HS-27A (cell line): ENCODE measurements at regions not wholly inside any gene's neighbourhood (a gene's known extent, or its start where the extent isn't known, plus 50 kb on each side); places are given as distances from the start of the nearest gene placed in this dataset.

Source experiments
- DNase-seq: peaks from one replicate; pipeline ENCODE4 v3.0.0-alpha.2; 2012; ENCODE audit warnings: low read depth, missing footprints

DNA sequence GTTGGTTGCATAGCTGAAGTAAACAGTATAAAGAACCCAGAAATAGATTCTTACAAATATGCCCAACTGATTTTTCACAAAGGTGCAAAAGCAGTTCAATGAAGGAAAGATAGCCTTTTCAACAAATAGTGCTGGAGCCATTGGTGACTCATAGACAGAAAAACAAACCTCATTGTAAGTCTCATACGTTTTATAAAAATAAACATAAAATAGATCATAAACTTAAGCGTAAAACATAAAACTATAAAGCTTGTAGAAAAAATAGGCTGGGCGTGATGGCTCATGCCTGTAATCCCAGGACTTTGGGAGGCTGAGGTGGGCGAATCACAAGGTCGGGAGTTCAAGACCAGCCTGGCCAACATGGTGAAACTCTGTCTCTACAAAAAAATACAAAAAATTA lies 318.8 kb upstream of the IGFBP3 start:
- no peak for DNase-seq

DNA sequence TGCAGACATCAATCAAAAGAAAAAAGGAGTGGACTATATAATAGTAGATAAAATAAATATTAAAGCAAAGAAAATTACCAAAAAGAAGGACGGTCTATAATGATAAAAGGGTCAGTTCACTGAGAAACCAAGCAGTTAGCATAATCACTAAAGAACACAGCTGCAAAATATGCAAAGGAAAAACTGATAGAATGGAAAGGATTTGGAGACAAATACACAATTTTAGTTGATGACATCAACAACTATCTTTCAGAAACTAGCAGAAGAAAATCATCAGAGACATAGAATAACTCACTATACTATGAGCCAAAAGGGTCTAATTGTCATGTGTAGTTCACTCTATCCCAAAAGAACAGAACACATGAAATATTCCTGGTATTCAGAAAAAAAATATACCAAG lies 316.4 kb upstream of the IGFBP3 start:
- no peak for DNase-seq

DNA sequence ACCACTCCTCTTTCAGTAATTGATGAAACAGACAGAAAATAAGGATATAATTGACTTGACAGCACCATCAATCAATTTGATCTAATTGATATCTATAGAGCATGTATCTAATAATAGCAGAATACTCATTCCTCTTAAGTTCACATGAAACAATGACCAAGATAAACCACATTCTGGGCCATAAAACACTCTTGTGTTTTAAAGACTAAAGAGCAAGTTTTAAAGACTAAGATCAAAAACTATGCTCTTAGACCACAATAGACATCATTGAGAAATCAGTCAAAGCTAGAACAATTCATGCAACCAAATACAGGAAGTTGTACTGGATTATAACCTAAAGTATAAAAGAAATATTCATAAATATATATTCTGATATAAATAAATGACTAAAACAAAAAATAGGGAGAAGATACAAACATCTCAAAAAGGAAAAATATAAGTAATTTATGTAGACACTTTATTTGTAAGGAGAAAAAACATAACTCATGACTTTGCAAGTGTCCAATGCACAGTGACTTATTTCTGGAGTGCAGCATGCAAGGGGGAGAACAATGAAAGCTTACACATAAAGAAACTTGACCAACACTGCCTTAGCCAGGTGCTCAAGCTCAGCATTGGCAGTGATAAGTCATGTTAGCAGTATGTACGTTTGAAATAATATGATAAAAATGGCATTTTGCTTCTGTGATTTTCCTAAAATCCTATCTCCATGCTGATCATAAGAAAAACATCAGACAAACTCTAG lies 312.7 kb upstream of the IGFBP3 start:
- no peak for DNase-seq

DNA sequence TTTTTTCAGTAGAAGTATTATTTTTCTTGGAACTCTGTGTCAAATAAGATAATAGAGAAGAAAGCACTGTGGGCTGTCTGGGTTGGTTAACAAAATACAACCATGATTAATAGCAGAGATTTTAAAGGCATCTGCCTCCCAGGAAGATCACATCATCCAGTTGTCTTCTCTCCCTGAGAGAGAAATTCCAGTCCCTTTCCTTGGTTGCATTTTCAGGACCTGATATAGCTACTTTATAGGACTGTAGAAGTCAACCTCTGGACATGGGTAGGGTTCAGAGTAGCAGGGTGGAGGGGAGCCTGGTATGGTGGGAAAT lies 309.9 kb upstream of the IGFBP3 start:
- DNase-seq, result no peak

DNA sequence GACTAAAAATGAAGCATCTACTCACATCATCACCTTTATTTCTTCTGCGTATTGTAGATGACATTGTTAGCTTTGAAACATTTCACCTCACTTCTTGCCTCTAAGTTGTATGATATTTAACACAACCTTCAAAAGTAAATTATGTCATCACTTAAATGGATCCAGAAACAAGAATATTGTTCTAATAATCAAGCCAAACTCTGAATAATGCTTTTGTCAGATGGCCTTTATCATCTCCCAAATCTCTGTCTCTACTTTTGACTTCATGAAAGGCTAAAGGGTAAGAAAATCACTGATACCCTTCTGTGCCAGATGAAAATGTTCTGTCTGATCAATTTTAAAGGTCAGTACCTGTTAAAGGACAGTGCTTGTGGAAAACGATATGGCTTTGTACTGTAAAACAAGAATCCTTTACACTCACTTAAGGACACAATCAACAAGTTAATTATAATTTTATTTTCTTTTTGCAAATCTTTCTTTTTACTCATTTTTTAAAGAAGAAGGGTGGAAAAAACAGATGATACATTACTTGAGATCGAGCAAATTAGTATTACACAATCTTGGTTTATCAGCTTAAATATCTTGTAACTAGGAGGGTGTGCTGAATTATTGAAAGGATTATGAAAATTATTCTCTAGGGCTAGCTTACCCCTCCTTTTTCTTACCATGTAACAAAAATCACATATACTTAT lies 309.4 kb upstream of the IGFBP3 start:
- DNase-seq, result no peak

DNA sequence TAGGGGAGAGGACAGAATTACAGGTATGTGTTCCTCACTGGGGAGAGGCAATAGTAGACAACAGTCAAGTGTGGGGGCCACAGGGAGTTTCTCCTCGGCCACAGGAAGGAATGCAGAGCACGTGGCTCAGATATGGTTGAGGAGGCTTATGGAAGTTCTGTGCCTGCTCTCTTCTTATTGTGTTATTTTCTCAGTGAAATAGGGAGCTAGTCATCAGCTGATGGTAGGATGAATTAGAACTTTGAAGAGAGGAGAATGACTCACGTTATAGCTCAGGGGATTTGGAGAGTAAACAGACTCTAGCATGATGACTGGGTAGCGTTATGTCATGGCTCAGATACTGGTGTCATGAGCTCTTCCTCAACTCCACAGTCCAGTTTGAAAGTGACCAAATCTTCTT lies 308.3 kb upstream of the IGFBP3 start:
- DNase-seq, result peak; percentile 29

DNA sequence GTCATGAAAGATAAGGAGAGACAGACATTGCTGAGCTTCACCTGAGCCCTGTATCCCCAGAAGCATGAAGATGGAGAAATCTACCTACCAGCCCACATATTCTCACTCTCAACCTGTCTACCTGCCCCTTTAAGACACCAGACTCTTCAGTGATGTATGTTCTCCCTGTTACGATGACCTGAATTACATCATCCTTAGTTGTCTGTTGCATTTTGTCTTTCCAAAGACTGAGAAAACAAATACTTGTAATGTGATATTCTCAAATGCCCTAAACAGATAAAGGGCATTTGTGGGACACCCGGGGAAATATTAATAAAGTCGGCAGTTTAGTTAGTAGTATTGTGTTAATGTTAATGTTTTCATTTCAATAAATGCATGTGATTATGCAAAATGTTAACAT lies 305.8 kb upstream of the IGFBP3 start:
- no peak for DNase-seq

DNA sequence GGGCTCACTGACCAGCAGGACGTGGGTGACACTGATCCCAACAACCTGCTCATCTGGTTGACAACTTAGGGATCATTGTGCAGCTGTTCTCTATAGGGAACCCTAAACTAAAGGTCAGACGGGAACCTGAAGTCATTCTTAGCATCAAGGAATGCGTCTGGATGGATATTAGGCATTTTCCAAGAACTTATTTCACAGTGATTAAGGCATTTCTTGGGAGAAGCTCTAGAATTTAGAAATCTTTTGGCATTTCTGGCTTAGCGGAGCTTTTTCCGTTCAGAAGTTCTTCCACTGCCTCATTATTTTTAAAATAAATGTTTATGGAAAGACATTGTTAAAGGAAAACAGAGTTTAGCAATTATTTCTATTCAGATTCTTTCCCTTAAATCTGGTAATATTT lies 303.3 kb upstream of the IGFBP3 start:
- DNase-seq, result no peak

DNA sequence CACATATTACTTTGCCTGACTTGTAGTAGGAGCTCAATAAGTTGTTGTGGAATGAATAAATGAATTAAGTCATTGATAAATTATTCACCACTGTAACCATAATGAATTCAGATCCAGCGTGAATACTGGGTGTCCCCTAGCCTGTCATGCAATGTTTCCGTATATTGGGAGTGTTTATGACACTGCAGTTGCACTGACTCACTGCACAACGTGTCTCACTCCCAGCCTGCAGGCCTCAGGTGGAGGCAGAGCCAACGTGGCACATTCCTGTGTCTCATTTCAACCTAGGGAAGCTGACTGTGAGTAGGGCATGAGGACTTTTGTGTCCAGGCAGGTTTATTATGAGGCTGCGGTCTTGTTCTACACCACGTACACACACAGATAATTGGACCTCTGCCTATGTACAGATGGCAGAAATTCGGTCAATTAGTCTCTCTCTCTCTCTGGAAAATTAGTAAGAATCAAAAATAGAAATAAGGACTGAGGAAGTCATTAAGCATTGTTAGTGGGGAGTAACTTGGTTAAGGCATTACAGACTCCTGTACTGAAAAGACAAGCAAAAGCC lies 299.1 kb upstream of the IGFBP3 start:
- no peak for DNase-seq

DNA sequence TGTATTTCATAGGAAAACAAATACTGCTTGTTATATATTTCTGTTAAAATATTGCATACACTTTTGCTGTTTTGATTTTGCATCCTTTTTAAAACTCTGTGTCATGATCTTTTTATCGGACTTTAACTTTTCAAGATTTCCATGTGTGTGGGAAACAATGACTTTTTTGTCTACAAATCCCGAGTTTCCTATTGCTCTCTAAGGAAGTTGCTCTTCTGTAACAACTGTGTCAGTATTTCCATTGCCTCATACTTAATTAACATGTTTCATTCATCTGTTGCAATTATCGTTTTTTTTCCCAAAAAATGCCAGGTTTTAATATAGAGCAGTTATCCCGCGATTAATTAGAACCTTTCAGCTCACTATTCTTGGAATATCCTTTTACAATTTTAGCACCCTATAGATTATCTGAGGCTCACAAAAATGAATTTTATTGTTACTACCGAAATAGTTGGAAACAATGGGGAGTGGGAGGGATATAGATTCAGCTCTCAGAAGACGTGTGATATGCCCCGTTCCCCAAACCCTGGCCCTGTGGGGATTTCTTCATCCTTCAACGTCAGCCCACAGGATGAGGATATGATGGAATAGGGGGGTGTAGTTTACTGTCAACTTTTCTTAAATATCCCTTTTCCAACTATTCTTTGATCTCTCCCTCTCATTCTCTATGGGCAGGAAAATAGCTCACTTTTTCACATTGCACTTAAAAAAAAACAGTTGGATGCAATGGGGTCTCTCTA lies 297.6 kb upstream of the IGFBP3 start:
- no peak for DNase-seq

DNA sequence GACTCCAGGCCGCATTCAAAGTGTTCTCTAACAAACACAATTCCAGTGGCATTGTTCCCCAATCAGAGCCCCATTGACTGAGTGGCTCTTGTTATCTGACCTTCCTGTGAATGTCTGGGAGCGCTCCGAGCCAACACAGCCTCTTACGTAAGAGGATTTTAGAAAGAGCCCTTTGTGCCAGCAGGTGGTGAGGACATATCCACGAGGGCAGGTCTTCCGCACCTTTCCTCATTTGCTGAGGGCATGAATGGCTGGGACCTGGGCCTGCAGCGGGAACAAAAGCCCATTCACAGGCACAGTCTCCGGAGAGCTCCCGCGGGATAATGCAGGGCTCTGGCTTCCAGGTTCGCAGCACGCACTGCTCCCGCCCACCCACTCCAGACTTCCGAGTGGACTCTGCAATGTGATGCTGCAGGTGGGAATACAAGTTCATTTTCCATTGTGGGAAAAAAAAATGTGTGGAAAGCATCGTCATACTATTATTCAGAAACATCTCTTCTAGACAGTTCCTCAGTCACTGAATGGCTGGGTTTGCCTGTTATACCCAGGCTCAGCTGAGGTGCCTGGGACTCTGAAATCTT lies 295.0 kb upstream of the IGFBP3 start:
- no peak for DNase-seq

DNA sequence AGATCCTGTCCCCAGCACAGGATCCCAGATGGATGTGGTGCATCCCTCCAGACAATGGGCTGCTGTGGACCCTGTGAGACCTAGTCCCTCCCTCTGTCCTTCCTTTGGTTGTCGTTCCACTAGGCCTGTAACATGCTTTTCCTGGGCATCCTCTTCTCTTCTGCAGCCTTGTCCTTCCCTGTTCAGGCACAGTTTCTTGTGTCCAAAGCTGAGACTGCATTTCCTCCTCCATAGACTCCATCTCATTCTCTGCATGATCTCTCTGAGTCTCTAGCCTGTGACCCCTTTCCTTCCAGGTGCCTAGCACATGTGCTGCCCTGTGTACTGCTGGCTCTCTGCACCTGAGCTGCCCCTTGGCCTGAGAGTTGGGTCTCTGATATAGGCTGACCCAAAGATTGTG lies 293.5 kb upstream of the IGFBP3 start:
- no peak for DNase-seq

DNA sequence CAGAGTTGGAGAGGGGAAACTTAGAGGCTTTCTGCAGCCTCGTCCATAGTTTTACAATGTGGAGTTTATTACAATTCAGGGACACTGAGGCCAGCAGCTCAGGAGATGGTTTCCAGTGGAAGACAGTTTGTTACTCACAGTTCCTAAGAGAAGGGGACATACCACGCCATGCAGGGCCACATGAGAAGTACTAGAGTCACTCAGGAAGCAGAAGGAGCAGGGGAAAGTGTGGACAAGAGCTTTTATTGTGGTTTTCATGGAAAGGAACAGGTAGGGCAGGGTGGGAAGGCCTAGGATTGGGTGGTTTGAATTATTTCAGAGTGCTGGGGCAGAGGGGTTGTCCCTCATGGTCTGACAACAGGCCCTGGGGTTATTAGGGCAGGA lies 292.1 kb upstream of the IGFBP3 start:
- DNase-seq, result no peak

DNA sequence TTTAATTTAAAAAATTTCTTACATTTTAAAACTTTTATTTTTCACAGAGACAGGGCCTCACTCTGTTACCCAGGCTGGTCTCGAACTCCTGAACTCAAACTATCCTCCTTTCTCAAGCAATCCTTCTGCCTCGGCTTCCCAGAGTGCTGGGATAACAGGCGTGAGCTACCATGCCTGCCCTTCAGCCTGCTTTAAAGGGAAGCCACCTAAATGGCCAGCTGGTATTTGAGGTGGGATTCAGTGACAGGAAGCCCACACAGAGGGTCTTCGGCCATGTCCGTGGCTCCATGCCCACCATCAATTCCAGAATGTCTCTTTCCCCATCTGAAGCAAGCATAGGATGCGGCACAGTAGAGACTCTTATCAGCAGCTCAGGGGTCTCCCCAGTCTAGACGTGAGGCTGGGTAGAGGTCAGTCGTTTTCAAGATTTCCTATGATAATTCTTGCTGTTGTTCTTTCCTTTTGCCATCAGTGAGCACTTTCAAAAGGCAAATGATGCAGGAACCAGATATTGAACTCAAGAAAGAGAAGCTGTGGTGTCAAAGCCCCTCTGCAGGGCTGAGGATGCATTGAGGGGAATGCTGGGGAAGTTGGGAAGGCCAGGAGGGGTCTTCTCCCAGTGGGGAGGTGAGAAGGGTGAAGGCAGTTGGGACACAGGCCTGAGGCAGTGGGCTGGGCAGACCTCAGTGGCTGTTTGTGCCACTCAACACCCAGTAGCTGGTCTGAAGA lies 291.5 kb upstream of the IGFBP3 start:
- no peak for DNase-seq

DNA sequence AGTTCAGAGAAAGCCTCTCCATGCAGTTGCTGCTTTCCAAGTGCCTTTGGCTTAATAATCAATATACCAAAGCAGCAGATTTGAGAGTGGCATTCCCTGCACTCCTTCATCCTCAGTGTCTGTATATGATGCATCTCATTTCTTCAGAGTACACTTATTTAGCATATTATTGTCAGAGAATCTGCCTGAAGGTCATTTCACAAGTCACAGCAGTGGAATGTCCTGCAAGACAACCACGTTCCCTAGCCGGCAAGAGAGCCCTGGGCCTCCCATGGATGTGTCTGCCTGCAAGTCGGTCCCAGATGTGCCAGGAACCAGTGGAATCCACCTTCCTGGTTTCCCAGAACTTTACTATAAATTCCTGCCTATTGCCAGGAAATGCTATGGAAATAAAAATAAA lies 289.4 kb upstream of the IGFBP3 start:
- no peak for DNase-seq

DNA sequence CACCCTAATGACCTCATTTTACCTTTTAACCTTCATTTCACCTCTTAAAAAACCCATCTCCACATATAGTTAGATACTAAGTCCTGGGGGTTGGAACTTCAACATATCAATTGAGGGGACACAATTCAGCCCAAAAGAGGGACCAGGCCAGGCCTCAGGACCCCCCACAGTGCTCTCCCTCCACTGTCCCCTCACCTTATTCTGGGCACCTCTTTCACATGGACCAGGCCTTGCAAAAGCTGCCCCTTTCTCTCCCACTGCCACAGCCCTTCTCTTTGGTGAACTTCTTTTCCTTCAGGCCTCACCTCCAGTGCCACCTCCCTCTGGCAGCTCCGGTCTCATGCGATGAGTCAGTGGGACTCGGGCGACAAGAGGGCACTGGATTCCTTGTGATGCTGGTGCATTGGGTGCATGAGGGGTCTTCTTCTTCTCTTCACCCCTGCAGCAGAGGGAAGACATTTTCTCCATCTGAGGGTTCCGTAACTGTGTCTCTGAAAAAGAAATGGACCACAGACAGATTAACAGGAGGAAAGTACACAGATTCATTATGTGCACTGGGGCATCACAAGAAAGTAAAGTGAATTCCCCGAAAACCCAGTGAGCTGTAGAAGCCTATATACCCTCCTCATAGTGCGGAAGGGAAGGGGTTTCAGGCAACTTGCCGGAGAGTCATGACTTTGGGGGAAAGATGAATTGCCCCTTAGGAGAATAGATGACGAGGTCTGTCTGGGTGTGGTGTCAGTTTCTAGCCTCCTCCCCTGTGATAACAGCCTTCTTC lies 288.7 kb upstream of the IGFBP3 start:
- DNase-seq, result no peak

DNA sequence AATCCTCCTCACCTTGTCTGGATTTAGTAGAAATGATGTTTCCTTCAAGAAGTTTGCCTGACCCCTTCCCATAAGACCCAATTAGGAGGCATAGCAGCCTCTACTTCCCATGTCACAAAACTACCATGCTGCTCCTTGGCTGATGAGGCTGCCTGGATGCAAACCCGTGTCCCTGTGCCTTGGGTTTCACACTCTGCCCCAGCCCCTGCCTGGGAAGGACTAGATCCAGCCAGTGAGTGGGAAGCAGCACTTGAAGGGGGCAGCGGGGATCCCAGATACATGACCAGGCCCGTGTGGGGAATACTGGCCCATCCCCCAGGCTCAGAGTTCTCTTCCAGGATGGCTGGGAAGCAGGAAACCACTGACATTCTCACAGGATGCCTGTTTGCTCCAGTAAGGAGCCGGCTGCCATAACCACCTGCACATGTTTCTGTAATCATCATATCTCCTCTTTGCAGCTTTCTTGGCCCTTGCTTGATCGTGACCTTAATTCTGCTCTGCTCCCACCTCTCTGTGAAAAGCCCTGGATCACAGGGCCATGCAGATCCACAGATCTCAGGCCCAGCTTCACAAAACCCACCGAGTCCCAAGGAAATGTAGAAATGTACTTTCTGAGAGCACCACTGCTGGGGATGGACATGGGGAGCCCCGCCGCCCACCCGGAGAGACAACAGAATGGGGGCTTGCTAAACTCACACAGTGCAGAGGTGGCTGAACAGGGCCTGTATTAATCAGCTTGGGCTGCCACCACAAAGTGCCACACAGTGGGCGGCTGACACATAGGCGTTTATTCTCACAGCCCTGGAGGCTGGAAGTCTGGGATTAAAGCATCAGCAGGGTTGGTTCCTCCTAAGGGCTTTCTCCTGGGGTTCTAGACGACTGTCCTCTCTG lies 287.8 kb upstream of the IGFBP3 start:
- DNase-seq, result no peak

DNA sequence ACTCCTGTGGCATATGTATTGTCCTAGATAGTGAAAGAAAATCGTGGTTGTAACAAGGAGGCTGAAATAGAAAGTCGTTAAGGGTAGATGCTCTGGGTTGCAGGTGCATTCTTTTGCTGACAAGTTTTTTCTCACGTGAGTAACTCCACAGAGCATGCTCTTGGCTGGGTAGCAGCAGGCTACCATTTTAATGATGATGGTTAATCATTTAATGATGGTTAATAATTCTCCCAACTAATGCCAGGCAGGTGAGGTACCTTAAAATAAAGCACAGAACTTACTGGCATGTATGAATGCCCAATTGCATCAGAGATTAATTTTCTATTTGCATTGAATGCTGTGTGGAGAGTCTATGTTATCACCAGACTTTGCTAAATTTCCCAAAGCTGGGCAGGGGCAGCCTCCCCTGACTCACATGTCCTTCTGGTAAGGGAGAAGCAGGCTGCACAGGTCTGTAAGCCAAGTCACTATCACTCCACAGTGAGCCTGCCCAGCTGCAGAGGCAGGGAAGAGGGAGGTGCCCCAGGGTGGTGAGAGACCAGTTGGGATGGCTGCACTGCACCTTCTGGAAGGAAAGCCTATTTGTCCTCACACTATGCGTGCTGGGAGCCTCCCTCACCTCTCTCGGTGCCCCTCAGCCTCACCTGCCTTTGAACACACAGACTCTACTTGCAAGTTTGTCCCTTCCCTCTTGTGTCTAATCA lies 287.0 kb upstream of the IGFBP3 start:
- no peak for DNase-seq

DNA sequence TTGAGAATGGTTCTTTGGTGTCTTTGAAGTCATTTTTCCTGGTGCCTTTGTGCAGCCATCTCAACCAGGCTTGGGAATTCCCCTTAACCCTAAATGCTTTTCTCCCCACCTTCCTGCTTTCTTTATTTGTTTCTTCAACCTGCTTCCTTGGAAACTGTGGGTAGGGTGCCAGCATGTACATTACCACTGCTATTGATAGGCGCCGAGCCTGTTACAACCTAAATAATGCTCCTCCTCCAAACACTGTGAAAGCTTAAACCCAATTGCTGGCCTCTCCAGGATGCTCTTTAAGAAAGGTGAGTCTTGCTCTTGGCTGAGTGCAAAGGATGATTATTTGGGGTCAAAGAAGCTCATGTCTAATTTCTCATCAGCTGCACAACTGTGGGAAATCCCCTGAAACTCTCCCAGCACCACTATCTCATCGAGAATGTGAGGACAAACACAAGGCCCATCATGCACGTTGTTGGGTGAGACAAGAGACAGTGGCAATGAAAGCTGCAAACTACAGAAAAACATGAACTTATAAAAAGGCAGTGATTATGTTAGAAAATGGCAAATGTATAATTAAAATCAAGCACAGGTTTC lies 285.5 kb upstream of the IGFBP3 start:
- DNase-seq, result no peak
